Left forelimb (tissue), 1 donor: ENCODE measurements at regions not wholly inside any gene's neighbourhood (a gene's known extent, or its start where the extent isn't known, plus 50 kb on each side); places are given as distances from the start of the nearest gene placed in this dataset.

Source experiments
- DNase-seq: peaks from one replicate; pipeline ENCODE4 v3.0.0-alpha.2; 2018; ENCODE audit warnings: low spot score

DNA sequence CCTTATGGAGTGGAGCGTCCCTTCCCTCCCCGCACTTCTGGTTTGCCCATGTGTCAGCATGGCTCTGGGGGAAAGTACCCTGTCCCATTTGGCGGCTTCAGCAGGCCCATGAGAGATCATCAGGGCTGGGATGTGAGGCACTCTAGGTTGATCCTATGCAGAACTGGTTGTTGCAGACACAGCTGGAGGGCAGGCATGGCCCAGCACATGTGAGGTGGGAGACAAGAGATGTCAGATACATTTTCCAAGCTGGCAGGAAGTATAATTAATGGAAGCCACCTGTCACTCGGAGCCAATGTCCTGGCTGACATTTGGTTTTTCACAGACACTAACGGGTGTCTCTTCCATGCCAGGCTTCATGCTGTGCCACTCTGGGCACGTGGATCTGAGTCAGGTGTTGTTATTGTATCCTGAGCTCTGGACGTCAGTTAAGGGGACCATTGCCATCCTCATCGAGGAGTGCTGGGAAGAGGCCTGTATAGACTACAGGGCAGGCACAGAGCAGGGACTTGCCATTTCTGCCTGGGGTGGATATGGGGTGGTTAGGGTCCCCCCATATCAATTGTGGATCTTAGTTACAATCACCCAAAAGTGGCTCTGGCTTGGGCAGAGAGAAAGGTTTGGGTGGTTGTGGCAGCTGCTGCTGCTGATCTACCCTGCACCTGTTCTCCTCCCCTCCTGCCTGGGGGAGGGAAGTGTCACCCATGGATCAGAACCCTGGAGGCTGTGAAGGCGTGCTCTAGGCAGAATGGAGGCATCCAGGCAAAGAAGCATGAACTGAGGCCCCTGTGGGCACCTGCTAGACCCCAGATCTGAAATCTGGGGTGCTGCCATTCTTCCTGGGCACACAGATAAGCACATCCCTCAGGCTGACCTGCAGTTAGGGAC lies 140.7 kb downstream of the FBLN2 start:
- no peak for DNase-seq

DNA sequence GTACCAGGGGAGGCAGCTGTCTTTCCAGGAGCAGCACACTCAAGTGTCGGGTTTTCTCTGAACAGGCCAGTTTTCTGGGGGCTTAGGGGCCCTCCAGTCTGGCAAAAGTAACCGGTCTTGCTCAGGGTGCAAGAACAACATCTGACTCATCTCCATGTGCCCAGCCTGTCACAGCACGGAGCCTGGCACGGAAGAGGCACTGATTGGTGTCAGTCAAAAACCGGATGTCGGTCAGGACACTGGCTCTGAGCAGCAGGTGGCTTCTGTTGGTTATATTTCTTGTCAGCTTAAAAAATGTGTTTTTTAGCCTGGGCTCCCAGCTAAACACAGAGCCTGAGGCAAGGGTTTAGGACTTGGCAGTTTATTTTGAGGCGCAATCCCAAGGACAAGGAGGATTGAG lies 139.9 kb downstream of the FBLN2 start:
- no peak for DNase-seq

DNA sequence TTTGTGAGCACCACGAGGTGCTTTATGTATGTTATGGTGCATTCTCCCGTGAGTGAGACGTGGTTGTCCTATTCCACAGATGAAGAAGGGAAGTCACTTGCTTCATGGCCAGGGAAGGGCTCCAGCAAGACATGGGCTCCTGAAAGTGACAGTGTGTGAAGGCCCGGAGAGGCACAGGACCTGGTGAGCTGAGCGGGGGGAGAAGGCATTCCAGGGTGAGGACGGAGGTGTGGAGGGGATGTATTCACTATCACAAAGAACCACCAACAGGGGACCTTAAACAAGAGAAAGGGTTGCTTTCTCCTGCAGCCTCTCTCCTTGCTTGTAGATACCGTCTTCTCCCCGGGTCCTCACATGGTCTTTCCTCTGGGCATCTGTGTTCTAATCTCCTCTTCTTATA lies 139.1 kb downstream of the FBLN2 start:
- DNase-seq, result no peak
